A673 (cell line): ENCODE measurements at regions not wholly inside any gene's neighbourhood (a gene's known extent, or its start where the extent isn't known, plus 50 kb on each side); places are given as distances from the start of the nearest gene placed in this dataset.

ENCODE experiments used
- BruUV-seq: library from RNA; stranded (reverse); fragments of 400-500 nt; replicated peaks from 2 replicates; lab custom pipeline; 2021; lab: Mats Ljungman, UMichigan
- CTCF ChIA-PET: fragments of 300-600 bp; sonication (Branson Sonifier 250); formaldehyde crosslinking; loops from one replicate; lab custom pipeline; 2022; ENCODE audit warnings: antibody characterized with exemption; lab: Charles Lee
- POLR2A ChIA-PET: fragments of 300-600 bp; sonication (Branson Sonifier 250); formaldehyde crosslinking; loops from one replicate; lab custom pipeline; 2022; ENCODE audit warnings: antibody characterized with exemption; ENCODE audit not compliant: low non-redundant PET; lab: Charles Lee
- DNase-seq: peaks from one replicate; pipeline ENCODE4 v3.0.0-alpha.2; 2015; ENCODE audit warnings: low spot score
- H3K27ac ChIP-seq: fragments of 200-600 bp; sonication (generic); 2 replicates; pipeline ENCODE4 v1.5.1; 2016; ENCODE audit warnings: mixed run types, low read depth, mild to moderate bottlenecking, mixed read lengths, antibody characterized with exemption, low read length; ENCODE audit not compliant: poor library complexity, severe bottlenecking
- H3K27me3 ChIP-seq: fragments of 200-600 bp; sonication (generic); replicated peaks from 2 replicates; pipeline ENCODE4 v1.6.1; 2017; ENCODE audit warnings: mixed run types, low read depth, mild to moderate bottlenecking, mixed read lengths, antibody characterized with exemption, low read length; ENCODE audit not compliant: insufficient read depth, poor library complexity
- H3K36me3 ChIP-seq: fragments of 200-600 bp; sonication (generic); 2 replicates; pipeline ENCODE4 v1.6.1; 2016; ENCODE audit warnings: mixed run types, mild to moderate bottlenecking, mixed read lengths, antibody characterized with exemption, low read length; ENCODE audit not compliant: insufficient read depth, poor library complexity, severe bottlenecking
- H3K4me1 ChIP-seq: fragments of 200-600 bp; sonication (generic); 2 replicates; pipeline ENCODE4 v1.6.1; 2017; ENCODE audit warnings: mixed run types, mild to moderate bottlenecking, mixed read lengths, antibody characterized with exemption, low read length; ENCODE audit not compliant: insufficient read depth, poor library complexity, severe bottlenecking
- H3K4me3 ChIP-seq: fragments of 200-600 bp; sonication (generic); 2 replicates; pipeline ENCODE4 v1.5.1; 2016; ENCODE audit warnings: low read depth, mixed run types, mild to moderate bottlenecking, mixed read lengths, low read length; ENCODE audit not compliant: poor library complexity, severe bottlenecking
- H3K9me3 ChIP-seq: fragments of 200-600 bp; sonication (generic); 2 replicates; pipeline ENCODE4 v1.6.1; 2016; ENCODE audit warnings: mixed run types, low read depth, mild to moderate bottlenecking, mixed read lengths, antibody characterized with exemption, low read length; ENCODE audit not compliant: poor library complexity, severe bottlenecking
- EZH2 ChIP-seq: fragments of 200-600 bp; sonication (generic); IDR thresholded peaks from 2 replicates; pipeline ENCODE4 v1.6.1; 2017; ENCODE audit warnings: borderline replicate concordance, low read depth, mild to moderate bottlenecking, mixed read lengths, antibody characterized with exemption, low read length; ENCODE audit not compliant: poor library complexity, severe bottlenecking
- intact Hi-C: fragments of 100-400 bp; cut with micrococcal nuclease; formaldehyde crosslinking; loops from one replicate; pipeline ENCODE4 v1.10.0; 2022; ENCODE audit not compliant: unreplicated experiment
- TF ChIP-seq, protein P1 (sequence below): fragments of 300-800, 200-600 bp; sonication (generic); conservative IDR thresholded peaks from 2 replicates; pipeline ENCODE4 v1.5.1; 2017; ENCODE audit warnings: low read depth, mild to moderate bottlenecking, antibody characterized with exemption, low read length, moderate library complexity, mixed read lengths

DNA sequence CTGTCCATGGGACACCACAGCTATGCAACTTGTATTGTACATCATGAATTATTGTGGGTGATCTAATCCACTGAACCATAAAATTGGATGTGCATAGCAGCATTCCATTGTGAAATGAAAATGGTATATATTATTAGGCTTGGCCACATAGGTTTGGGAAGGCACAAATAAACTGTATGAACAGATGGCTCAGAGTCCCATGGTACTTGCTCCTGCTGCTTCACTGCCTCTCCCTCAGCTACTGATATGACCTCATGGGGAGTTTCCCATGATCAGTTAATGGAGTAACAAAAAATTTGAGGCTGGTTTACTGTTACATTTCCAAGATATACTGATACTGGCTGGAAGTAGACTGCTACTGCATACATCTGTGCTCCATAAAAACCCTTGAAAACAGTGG is 152.7 kb upstream of the NEGR1 start:
- Histone ChIP-seq H3K27ac (no peak overlapping the region), H3K4me1 (no peaks in the 10 kb centered on the region), H3K4me3 (no peak overlapping the region), H3K9me3 (no peaks in the 10 kb centered on the region), H3K36me3 (no peaks in the 10 kb centered on the region), H3K27me3 (no peaks in the 10 kb centered on the region)
- POLR2A ChIA-PET, result no interaction called here
- peak; percentile 5 for DNase-seq
- CTCF ChIA-PET, result no interaction called here
- no TSS peak for BruUV-seq
- TF ChIP-seq EZH2, result no peak
- TF ChIP-seq, protein P1, sequence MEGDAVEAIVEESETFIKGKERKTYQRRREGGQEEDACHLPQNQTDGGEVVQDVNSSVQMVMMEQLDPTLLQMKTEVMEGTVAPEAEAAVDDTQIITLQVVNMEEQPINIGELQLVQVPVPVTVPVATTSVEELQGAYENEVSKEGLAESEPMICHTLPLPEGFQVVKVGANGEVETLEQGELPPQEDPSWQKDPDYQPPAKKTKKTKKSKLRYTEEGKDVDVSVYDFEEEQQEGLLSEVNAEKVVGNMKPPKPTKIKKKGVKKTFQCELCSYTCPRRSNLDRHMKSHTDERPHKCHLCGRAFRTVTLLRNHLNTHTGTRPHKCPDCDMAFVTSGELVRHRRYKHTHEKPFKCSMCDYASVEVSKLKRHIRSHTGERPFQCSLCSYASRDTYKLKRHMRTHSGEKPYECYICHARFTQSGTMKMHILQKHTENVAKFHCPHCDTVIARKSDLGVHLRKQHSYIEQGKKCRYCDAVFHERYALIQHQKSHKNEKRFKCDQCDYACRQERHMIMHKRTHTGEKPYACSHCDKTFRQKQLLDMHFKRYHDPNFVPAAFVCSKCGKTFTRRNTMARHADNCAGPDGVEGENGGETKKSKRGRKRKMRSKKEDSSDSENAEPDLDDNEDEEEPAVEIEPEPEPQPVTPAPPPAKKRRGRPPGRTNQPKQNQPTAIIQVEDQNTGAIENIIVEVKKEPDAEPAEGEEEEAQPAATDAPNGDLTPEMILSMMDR, result no peak
- intact Hi-C loops, result no loop called here

DNA sequence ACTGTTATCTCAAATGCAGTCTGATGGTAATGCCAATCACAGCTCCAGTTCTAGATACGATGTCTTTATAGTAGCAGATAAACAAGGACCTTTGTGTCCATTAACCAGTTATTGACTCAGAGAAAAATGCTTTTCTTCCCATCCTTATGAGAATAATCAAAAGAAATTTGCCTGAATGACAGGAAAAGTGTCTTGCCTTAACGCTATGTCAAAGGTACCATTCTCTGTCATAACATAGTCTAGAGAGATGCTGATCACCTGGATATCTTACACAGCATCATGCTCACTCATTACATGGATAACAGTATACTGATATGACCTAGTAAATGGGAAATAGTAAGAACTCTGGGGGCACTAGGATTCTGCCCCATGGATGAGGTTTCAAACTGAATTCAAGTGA is 151.7 kb upstream of the NEGR1 start:
- Histone ChIP-seq H3K4me3 (no peak overlapping the region), H3K9me3 (no peaks in the 10 kb centered on the region), H3K4me1 (no peaks in the 10 kb centered on the region), H3K36me3 (no peaks in the 10 kb centered on the region), H3K27me3 (no peaks in the 10 kb centered on the region), H3K27ac (no peak overlapping the region)
- intact Hi-C loops, result no loop called here
- TF ChIP-seq, protein P1, result no peak
- no peak for TF ChIP-seq EZH2
- CTCF ChIA-PET, result no interaction called here
- POLR2A ChIA-PET, result no interaction called here
- no TSS peak for BruUV-seq
- DNase-seq, result no peak

DNA sequence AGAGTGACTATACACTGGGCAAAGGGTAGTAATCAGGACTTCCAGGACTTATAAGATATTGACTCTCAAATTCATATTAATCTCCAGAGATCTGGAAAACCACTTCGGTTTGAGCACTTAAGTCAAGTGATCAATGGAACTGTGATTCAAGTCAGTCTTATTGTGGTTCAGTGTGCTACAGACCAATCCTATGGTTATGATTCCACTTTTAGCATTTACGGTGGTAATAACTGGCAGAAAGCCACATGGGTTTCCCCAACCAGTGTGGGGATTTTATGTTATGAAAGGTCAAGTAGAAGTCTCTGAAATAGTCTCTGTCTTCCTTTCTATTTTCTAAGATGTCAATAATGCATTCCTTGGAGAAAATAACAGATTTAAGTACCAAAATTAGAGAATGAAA is 151.3 kb upstream of the NEGR1 start:
- no peak overlapping the region for H3K4me3 ChIP-seq
- H3K27ac ChIP-seq, result no peak overlapping the region
- ChIA-PET CTCF (no interaction called here), POLR2A (no interaction called here)
- DNase-seq, result no peak
- H3K36me3 ChIP-seq, result no peaks in the 10 kb centered on the region
- no peaks in the 10 kb centered on the region for H3K27me3 ChIP-seq
- no peak for TF ChIP-seq EZH2
- TF ChIP-seq, protein P1, result no peak
- no peaks in the 10 kb centered on the region for H3K4me1 ChIP-seq
- intact Hi-C loops, result no loop called here
- BruUV-seq, result no TSS peak
- H3K9me3 ChIP-seq, result no peaks in the 10 kb centered on the region
